ENCODE measurements at regions not wholly inside any gene's neighbourhood (a gene's known extent, or its start where the extent isn't known, plus 50 kb on each side); places are given as distances from the start of the nearest gene placed in this dataset.

DNA sequence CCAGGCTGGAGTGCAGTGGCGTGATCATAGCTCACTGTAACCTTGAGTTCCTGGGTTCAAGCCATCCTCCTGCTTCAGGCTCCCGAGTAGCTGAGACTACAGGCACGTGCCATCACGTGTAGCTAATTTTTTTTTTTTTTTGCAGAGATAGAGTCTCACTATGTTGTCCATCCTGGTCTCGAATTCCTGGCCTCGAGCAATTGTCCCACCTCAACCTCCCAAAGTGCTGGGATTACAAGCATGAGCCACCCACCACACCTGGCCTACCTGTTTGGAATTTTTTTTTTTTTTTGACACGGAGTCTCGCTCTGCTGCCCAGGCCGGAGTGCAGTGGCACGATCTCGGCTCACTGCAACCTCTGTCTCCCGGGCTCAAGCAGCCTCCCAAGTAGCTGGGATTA lies 117.1 kb upstream of the PARD3 start:
- 58% methylated on average over 12 of the region's 12 CpGs for WGBS (ENCODE audit: low lambda C conversion rate)
- Histone ChIP-seq H3K9me3 (ENCODE audit: low read length) (no peaks in the 10 kb centered on the region), H3K4me2 (ENCODE audit: low read depth, low read length) (no peak overlapping the region), H3K9ac (ENCODE audit: insufficient read depth, low read depth, low read length) (no peak overlapping the region), H3K27ac (ENCODE audit: extremely low read length, insufficient read depth, low read length) (no peak overlapping the region), H3K27me3 (ENCODE audit: control insufficient read depth in 1 of 2, insufficient read depth in 2 of 2, low read length in 2 of 2) (peaks cover 0 to 2% of the 10 kb centered on the region in 2 experiments; a peak in 2 of 5 replicates), H3K79me2 (ENCODE audit: insufficient read depth, low read length) (no peaks in the 10 kb centered on the region), H3K4me3 (replicated peaks in 1 of 3; ENCODE audit: insufficient read depth in 1 of 3, low read depth in 2 of 3, low read length in 3 of 3) (no peak overlapping the region), H3K36me3 (replicated peaks in 1 of 2; ENCODE audit: control insufficient read depth in 1 of 2, insufficient read depth in 2 of 2, low read length in 2 of 2) (no peaks in the 10 kb centered on the region), H4K20me1 (ENCODE audit: insufficient read depth, low read length) (no peaks in the 10 kb centered on the region), H3K4me1 (ENCODE audit: insufficient read depth, low read length) (0 out of 2 replicates have a peak, but pooled peaks cover 7% of the 10 kb centered on the region), H2AFZ (ENCODE audit: low read length) (no peak overlapping the region)
- intact Hi-C loops (cut with micrococcal nuclease; ENCODE audit: unreplicated experiment) (no loop called here), in situ Hi-C loops (cut with HindIII; ENCODE audit: extremely low pct_ligation_motif_present, low pct_unique_long_range_greater_than_20kb) (no loop called here)
- ChIA-PET POLR2A (no interaction called here), CTCF (ENCODE audit: low intra/inter-chr PET ratio, low total read pairs) (no interaction called here)
- TF ChIP-seq BRCA1 (CRISPR knock-in tag; IDR thresholded peaks at IDR 0.05) = no peak
- TF ChIP-seq ZNF792 (CRISPR knock-in tag; IDR thresholded peaks at IDR 0.05) = no peak
- TF ChIP-seq ZNF782 (CRISPR knock-in tag; IDR thresholded peaks at IDR 0.05; ENCODE audit: borderline replicate concordance) = no peak
- no peak for TF ChIP-seq ZNF772 (CRISPR knock-in tag; IDR thresholded peaks at IDR 0.05)
- no peak for TF ChIP-seq ZNF207 (IDR thresholded peaks at IDR 0.05; ENCODE audit: borderline replicate concordance)
- FAIRE-seq = no peak
- no peak for DNase-seq (ENCODE audit: low spot score)
- no TSS peak for BruUV-seq (replicated peaks)
- ATAC-seq = no peak

DNA sequence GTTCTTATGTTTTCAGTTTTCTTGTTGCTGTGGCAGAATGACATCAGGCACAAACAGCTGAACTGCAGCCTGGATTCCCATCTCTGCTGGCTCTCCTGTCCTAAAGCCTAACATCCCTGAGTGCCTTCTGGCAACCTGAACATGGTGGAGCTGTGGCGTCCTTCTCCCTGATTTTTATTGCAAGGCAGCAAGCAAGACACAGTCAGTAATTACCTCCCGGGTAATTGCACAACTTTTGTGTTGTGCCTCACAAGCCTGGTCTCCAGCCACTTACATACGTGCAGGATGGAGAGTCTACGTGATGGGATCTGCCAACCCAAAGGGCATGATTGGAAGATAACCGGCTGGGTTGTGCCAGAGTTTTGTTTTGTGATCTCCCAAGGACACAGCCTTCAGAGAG lies 116.1 kb upstream of the PARD3 start:
- CTCF ChIA-PET (ENCODE audit: low intra/inter-chr PET ratio, low total read pairs) = no interaction called here
- TF ChIP-seq, protein P1, sequence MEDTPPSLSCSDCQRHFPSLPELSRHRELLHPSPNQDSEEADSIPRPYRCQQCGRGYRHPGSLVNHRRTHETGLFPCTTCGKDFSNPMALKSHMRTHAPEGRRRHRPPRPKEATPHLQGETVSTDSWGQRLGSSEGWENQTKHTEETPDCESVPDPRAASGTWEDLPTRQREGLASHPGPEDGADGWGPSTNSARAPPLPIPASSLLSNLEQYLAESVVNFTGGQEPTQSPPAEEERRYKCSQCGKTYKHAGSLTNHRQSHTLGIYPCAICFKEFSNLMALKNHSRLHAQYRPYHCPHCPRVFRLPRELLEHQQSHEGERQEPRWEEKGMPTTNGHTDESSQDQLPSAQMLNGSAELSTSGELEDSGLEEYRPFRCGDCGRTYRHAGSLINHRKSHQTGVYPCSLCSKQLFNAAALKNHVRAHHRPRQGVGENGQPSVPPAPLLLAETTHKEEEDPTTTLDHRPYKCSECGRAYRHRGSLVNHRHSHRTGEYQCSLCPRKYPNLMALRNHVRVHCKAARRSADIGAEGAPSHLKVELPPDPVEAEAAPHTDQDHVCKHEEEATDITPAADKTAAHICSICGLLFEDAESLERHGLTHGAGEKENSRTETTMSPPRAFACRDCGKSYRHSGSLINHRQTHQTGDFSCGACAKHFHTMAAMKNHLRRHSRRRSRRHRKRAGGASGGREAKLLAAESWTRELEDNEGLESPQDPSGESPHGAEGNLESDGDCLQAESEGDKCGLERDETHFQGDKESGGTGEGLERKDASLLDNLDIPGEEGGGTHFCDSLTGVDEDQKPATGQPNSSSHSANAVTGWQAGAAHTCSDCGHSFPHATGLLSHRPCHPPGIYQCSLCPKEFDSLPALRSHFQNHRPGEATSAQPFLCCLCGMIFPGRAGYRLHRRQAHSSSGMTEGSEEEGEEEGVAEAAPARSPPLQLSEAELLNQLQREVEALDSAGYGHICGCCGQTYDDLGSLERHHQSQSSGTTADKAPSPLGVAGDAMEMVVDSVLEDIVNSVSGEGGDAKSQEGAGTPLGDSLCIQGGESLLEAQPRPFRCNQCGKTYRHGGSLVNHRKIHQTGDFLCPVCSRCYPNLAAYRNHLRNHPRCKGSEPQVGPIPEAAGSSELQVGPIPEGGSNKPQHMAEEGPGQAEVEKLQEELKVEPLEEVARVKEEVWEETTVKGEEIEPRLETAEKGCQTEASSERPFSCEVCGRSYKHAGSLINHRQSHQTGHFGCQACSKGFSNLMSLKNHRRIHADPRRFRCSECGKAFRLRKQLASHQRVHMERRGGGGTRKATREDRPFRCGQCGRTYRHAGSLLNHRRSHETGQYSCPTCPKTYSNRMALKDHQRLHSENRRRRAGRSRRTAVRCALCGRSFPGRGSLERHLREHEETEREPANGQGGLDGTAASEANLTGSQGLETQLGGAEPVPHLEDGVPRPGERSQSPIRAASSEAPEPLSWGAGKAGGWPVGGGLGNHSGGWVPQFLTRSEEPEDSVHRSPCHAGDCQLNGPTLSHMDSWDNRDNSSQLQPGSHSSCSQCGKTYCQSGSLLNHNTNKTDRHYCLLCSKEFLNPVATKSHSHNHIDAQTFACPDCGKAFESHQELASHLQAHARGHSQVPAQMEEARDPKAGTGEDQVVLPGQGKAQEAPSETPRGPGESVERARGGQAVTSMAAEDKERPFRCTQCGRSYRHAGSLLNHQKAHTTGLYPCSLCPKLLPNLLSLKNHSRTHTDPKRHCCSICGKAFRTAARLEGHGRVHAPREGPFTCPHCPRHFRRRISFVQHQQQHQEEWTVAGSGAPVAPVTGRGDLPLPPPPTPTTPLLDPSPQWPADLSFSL (CRISPR knock-in tag; IDR thresholded peaks at IDR 0.05) = 0 out of 2 replicates have a peak, but pooled peaks have one; percentile 33
- TF ChIP-seq SSRP1 (CRISPR knock-in tag; IDR thresholded peaks at IDR 0.05) (no peak), SALL1 (CRISPR knock-in tag; IDR thresholded peaks at IDR 0.05) (peak; percentile 40), TOPORS (CRISPR knock-in tag; IDR thresholded peaks at IDR 0.05) (no peak)
- TF ChIP-seq, protein P2, sequence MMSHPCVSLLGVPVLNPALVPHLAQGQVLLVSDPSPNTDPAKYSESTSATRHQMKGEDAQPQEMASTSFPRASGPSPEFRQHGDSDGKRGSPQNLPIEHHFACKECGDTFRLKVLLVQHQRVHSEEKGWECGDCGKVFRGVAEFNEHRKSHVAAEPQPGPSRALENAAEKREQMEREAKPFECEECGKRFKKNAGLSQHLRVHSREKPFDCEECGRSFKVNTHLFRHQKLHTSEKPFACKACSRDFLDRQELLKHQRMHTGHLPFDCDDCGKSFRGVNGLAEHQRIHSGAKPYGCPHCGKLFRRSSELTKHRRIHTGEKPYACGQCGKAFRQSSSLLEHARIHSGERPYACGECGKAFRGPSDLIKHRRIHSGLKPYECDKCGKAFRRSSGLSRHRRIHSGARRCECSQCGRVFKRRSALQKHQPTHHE (CRISPR knock-in tag; IDR thresholded peaks at IDR 0.05; ENCODE audit: borderline replicate concordance) = no peak

More for the DNA sequence above, 116.1 kb upstream of the PARD3 start:
- in situ Hi-C loops (cut with HindIII; ENCODE audit: extremely low pct_ligation_motif_present, low pct_unique_long_range_greater_than_20kb) (no loop called here), intact Hi-C loops (cut with micrococcal nuclease; ENCODE audit: unreplicated experiment) (no loop called here)
- Histone ChIP-seq H3K36me3 (replicated peaks in 1 of 2; ENCODE audit: control insufficient read depth in 1 of 2, insufficient read depth in 2 of 2, low read length in 2 of 2) (no peaks in the 10 kb centered on the region), H3K9ac (ENCODE audit: insufficient read depth, low read depth, low read length) (no peak overlapping the region), H3K4me2 (ENCODE audit: low read depth, low read length) (peak overlapping the region; percentile 2; the same call in 1 of the 2 replicates), H3K9me3 (ENCODE audit: low read length) (no peaks in the 10 kb centered on the region), H2AFZ (ENCODE audit: low read length) (no peak overlapping the region), H3K79me2 (ENCODE audit: insufficient read depth, low read length) (no peaks in the 10 kb centered on the region), H3K4me3 (replicated peaks in 1 of 3; ENCODE audit: insufficient read depth in 1 of 3, low read depth in 2 of 3, low read length in 3 of 3) (no peak overlapping the region), H3K4me1 (ENCODE audit: insufficient read depth, low read length) (0 out of 2 replicates have a peak, but pooled peaks cover 7% of the 10 kb centered on the region), H3K27ac (ENCODE audit: extremely low read length, insufficient read depth, low read length) (no peak overlapping the region), H4K20me1 (ENCODE audit: insufficient read depth, low read length) (no peaks in the 10 kb centered on the region), H3K27me3 (ENCODE audit: control insufficient read depth in 1 of 2, insufficient read depth in 2 of 2, low read length in 2 of 2) (peaks cover 0 to 2% of the 10 kb centered on the region in 2 experiments; a peak in 2 of 5 replicates)
- WGBS (ENCODE audit: low lambda C conversion rate) = 8% methylated on average over 5 of the region's 5 CpGs
- FAIRE-seq (no peak), DNase-seq (ENCODE audit: low spot score) (no peak), ATAC-seq (no peak; the same call in 2 of the 3 replicates)
- POLR2A ChIA-PET = no interaction called here
- no TSS peak for BruUV-seq (replicated peaks)
